ENCODE measurements at regions not wholly inside any gene's neighbourhood (a gene's known extent, or its start where the extent isn't known, plus 50 kb on each side); places are given as distances from the start of the nearest gene placed in this dataset.

- TF ChIP-seq, protein P1, sequence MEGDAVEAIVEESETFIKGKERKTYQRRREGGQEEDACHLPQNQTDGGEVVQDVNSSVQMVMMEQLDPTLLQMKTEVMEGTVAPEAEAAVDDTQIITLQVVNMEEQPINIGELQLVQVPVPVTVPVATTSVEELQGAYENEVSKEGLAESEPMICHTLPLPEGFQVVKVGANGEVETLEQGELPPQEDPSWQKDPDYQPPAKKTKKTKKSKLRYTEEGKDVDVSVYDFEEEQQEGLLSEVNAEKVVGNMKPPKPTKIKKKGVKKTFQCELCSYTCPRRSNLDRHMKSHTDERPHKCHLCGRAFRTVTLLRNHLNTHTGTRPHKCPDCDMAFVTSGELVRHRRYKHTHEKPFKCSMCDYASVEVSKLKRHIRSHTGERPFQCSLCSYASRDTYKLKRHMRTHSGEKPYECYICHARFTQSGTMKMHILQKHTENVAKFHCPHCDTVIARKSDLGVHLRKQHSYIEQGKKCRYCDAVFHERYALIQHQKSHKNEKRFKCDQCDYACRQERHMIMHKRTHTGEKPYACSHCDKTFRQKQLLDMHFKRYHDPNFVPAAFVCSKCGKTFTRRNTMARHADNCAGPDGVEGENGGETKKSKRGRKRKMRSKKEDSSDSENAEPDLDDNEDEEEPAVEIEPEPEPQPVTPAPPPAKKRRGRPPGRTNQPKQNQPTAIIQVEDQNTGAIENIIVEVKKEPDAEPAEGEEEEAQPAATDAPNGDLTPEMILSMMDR (IDR thresholded peaks at IDR 0.05) = no peak
- TF ChIP-seq POLR2A (IDR thresholded peaks at IDR 0.05) = no peak
These were observed 197.9 kb upstream of the ACVR2A start for GRCh38 chr2:147646818-147647468.

Data from testis (tissue), 2 donors.